ENCODE measurements at regions not wholly inside any gene's neighbourhood (a gene's known extent, or its start where the extent isn't known, plus 50 kb on each side); places are given as distances from the start of the nearest gene placed in this dataset.

- H3K23ac ChIP-seq (ENCODE audit: insufficient read length), result no peak overlapping the region
- no peak overlapping the region for H3K56ac ChIP-seq (replicated peaks; ENCODE audit: insufficient read length, low read depth, low read length)
- no peak overlapping the region for H2BK5ac ChIP-seq (ENCODE audit: low read depth, low read length)
- H3K4me3 ChIP-seq (ENCODE audit: extremely low read depth in 1 of 4, insufficient read depth in 2 of 4, low read depth in 3 of 4, low read length in 4 of 4), result no peak overlapping the region
- H2AK5ac ChIP-seq (ENCODE audit: low read depth, low read length), result no peak overlapping the region
- H2BK12ac ChIP-seq (ENCODE audit: low read depth, low read length), result no peak overlapping the region
- H3K27me3 ChIP-seq (replicated peaks in 1 of 4; ENCODE audit: control insufficient read depth in 3 of 4, extremely low read depth in 1 of 4, insufficient read depth in 3 of 4, low read length in 3 of 4), result peaks cover 0 to 1% (median 0%) of the 10 kb centered on the region in 4 experiments; a peak in 1 of 7 replicates
- POLR2A ChIA-PET (ENCODE audit: partially characterized antibody), result no interaction called here
- H2BK120ac ChIP-seq (replicated peaks; ENCODE audit: low read depth, low read length), result no peak overlapping the region
- no peaks in the 10 kb centered on the region for H3K79me2 ChIP-seq (ENCODE audit: control insufficient read depth in 1 of 2, insufficient read depth in 2 of 2, low read length in 2 of 2)
- H3K4me2 ChIP-seq (ENCODE audit: insufficient read depth in 1 of 2, low read depth in 2 of 2, low read length in 2 of 2), result no peak overlapping the region
- H3K27ac ChIP-seq (ENCODE audit: low read depth, low read length), result no peak overlapping the region
- no peak overlapping the region for H3K18ac ChIP-seq (ENCODE audit: extremely low read depth, low read length)
- H3K4ac ChIP-seq (replicated peaks; ENCODE audit: insufficient read length, low read depth, low read length), result no peak overlapping the region
- no peak overlapping the region for H2BK15ac ChIP-seq (ENCODE audit: low read length)
- 96% methylated on average over 3 of the region's 3 CpGs; no CpG with 5 or more reads in 1 of the 2 experiments for WGBS, 2 experiments (ENCODE audit: extremely low coverage in 1 of 2, insufficient coverage in 1 of 2, insufficient read length in 1 of 2, insufficient replicate concordance in 2 of 2, low coverage in 1 of 2, low lambda C conversion rate in 2 of 2, missing lambda C conversion rate in 1 of 2)
- H4K8ac ChIP-seq (ENCODE audit: extremely low read depth, insufficient read depth, low read length), result no peak overlapping the region
- CTCF ChIA-PET (ENCODE audit: partially characterized antibody), result interaction anchor here (1.3 kb wide), 1 partner anchor 10 kb away, joined by 4 read pairs; no protein-coding TSS in a partner anchor
- no peak overlapping the region for H2AFZ ChIP-seq (ENCODE audit: low read length)
- no peak overlapping the region for H2BK20ac ChIP-seq (ENCODE audit: low read length)
- no peaks in the 10 kb centered on the region for H3K23me2 ChIP-seq (ENCODE audit: low read depth, low read length)
- no peaks in the 10 kb centered on the region for H3K4me1 ChIP-seq (replicated peaks in 1 of 4; ENCODE audit: control insufficient read depth in 3 of 4, insufficient read depth in 4 of 4, low read length in 3 of 4)
- H3K79me1 ChIP-seq (ENCODE audit: low read depth, low read length), result no peaks in the 10 kb centered on the region
- H3K9ac ChIP-seq (replicated peaks in 1 of 4; ENCODE audit: extremely low read depth in 1 of 4, low read depth in 3 of 4, low read length in 3 of 4), result no peak overlapping the region
- H4K20me1 ChIP-seq (replicated peaks in 1 of 2; ENCODE audit: control insufficient read depth in 1 of 2, insufficient read depth in 2 of 2, low read length in 2 of 2), result no peaks in the 10 kb centered on the region
- no peak for DNase-seq (ENCODE audit: low read depth in 1 of 2, low spot score in 2 of 2)
- no peak overlapping the region for H4K5ac ChIP-seq (ENCODE audit: insufficient read length, low read depth, low read length)
- no peaks in the 10 kb centered on the region for H3K36me3 ChIP-seq (ENCODE audit: control insufficient read depth in 2 of 4, insufficient read depth in 4 of 4, low read length in 3 of 4)
- FAIRE-seq, result no peak
- H3K14ac ChIP-seq (ENCODE audit: insufficient read length), result no peak overlapping the region
- H4K91ac ChIP-seq (replicated peaks; ENCODE audit: insufficient read length, low read length), result no peak overlapping the region
- no peaks in the 10 kb centered on the region for H3K9me3 ChIP-seq (ENCODE audit: insufficient read depth in 2 of 2, low read depth in 1 of 2, low read length in 1 of 2)
- TF ChIP-seq JUN (IDR thresholded peaks at IDR 0.05; ENCODE audit: low read depth, low read length) (no peak), CHD2 (IDR thresholded peaks at IDR 0.05; ENCODE audit: low read length) (no peak), POLR2A (IDR thresholded peaks at IDR 0.05; ENCODE audit: control extremely low read depth in 1 of 2, low read depth in 2 of 2, low read length in 2 of 2) (no peak), CBX5 (IDR thresholded peaks at IDR 0.05; ENCODE audit: low read depth, low read length) (no peak), KDM5A (IDR thresholded peaks at IDR 0.05; ENCODE audit: low read length) (no peak), HDAC2 (IDR thresholded peaks at IDR 0.05; ENCODE audit: borderline replicate concordance in 1 of 2, low read depth in 2 of 2, low read length in 2 of 2) (no peak), NANOG (IDR thresholded peaks at IDR 0.05; ENCODE audit: insufficient read depth, low read depth, low read length, poor library complexity, severe bottlenecking) (no peak)
- TF ChIP-seq, protein P1, sequence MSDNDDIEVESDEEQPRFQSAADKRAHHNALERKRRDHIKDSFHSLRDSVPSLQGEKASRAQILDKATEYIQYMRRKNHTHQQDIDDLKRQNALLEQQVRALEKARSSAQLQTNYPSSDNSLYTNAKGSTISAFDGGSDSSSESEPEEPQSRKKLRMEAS (IDR thresholded peaks at IDR 0.05), result no peak
Measured at GRCh38 chr16:72271699-72272240, 99.8 kb upstream of the PMFBP1 start.
